Stimulated activated CD8-positive, alpha-beta memory T cell treated with anti-CD3 and anti-CD28 coated beads, Interleukin-2, amount 100 ng/mL, for 1 hour (primary cell): ENCODE measurements at regions not wholly inside any gene's neighbourhood (a gene's known extent, or its start where the extent isn't known, plus 50 kb on each side); places are given as distances from the start of the nearest gene placed in this dataset.

Source experiments
- DNase-seq, 2 donors: peaks; one replicate each; pipeline ENCODE4 v3.0.0-alpha.2; 2020; ENCODE audit warnings: low read depth in 2 of 2

DNA sequence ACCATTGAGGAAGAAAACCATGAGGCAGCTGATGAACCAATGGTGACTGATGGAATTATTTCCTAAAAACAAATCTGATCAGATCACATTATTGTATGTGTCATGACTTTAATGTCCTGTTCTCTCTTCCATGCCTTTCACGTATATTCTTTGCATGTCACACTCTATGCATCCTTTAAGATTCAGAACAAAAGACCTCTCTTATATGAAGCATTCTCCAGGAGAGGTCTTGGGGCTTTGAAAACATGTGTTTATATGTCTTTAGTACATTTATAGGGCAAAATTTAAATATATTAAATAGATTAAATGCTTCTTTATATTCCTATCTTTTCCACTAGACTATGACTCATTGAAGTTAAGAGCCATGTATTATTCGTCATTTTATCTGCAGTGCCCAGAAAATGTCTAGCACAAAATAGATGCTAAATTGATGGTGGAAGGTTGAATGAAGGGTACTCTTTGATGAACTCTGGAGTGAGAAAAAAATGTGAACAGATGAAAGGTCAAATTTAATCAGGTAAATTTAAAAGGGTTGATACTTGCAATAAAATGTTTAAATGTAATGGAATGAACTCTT is 196.3 kb downstream of the PSAT1 start:
- DNase-seq: no peak

DNA sequence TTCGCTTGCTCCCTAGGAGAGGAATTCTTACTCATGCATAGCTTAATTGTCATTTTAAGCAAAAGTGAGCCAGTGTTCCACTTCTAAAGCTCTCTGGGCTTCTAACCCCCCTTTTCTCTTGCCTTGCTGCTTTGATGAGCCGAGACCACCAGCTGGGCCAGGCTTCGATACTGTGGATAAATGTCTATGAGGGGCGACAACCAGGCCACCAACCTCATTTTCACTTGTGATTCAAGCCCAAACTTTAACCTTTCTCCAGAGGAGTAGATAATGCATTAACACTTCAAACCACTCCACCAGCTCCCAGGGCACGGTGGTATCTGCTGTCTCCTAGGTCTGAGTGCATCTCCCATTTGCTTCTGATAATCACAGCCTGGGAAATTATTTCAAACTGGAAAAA is 205.6 kb downstream of the PSAT1 start:
- no peak for DNase-seq

DNA sequence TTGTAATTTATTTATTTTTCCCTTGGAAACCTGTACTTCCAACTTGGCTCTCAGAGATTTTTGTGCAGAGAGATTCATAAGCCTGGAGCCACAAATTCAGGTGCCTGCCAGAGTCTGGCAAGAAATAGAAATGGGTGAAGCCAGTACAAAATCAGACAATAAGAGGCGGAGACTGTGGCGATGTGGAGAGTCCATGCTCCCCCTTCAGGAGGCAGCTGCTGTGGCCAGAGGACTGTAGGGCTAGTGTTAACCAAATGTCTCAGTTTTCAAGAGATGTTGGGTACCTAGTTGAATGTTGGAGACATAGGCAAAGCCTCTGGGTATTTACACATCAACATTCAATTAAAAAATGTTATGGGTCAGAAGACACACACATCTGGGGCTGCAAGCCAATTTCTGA is 208.6 kb downstream of the PSAT1 start:
- no peak for DNase-seq

DNA sequence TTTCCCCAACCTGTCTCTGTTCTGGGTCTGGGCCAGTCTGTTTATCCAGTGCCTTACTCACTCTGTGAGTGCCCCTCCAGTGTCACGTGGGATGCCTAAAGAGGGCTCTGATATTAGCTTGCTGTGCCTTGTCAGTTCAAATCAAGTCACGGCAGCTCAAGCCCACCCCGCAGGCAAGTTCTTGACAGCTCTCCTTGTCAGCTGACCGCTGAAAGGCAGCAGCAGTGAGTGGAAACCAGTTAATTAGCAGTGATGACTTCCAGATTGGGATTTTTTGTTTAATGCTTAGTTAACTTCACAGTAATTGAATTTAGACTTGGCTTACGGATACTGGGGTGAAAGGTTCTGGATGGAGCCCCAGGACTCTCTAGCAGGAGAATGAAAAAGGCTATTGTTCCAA is 210.1 kb downstream of the PSAT1 start:
- DNase-seq: no peak

DNA sequence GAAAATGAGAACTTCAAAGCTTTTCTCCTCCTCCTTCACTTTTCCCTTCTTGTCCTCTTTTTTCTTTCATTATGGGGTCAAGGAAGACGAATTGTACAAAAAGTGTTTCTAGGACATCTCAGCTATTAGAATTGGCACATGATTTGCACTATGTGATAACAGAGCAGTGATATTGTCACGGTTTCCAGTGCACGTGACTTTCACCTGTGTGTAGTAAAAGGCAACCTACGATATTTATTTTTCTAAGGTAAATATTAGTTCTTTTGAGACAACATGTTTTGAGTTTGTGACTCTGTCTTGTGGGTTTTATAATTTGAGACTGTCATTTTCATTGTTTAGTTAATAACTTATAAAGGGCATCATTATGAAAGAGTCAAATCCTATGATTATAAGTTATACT is 213.1 kb downstream of the PSAT1 start:
- DNase-seq: no peak

DNA sequence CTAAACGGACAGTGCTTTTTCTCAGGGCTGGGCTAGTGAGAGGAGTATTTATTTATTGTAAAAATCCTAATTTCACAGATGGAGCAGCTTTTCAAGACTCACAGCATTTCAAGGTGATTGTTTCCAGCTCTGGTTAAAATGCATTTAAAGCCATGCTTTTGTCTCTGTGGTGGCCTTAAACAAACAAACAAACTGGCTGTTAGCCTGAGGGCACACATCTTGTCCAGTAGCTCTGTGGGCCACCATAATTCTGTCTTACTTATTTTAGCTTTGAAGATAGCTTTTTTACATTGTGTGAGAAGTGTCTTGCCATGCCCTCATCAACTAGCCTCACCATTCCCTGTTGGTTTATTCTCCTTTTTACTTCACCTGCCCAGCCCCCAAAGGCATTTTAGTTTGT is 218.2 kb downstream of the PSAT1 start:
- no peak for DNase-seq

DNA sequence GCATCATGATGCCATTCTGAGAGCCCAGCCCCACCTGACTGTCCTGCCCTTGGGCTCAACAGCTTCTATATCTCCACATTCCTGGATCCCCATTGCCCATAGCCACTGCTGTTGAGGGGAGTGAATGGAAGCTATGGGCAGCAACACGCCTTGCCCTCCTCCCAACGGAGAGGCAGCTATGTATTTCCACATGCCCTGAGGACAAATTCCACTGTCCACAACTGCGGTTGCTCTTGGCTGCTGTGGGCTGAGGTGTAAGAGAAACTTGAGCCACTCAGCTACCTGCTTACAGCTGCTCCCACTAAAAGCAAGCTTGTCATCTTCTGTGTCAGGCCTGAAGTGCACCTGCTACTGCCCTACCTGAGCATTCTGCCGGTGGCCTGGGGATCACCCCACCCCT is 222.9 kb downstream of the PSAT1 start:
- no peak for DNase-seq

DNA sequence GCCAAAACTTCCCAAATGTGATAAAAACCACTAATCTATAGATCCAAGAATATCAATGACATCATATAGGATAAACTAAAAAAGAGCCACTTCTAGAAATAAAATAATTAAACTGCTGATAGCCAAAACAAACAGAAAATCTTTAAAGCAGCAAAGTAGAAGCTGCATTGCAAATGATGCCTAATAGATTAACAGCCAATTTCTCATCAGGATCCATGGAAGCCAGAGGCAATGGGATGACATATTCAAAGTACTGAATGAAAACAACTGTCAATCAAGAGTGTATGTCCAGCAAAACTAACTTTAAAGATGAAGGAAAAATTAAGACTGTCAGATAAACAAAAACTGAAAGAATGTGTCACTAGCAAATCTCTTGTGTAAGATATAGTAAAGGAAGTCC is 224.8 kb downstream of the PSAT1 start:
- no peak for DNase-seq

DNA sequence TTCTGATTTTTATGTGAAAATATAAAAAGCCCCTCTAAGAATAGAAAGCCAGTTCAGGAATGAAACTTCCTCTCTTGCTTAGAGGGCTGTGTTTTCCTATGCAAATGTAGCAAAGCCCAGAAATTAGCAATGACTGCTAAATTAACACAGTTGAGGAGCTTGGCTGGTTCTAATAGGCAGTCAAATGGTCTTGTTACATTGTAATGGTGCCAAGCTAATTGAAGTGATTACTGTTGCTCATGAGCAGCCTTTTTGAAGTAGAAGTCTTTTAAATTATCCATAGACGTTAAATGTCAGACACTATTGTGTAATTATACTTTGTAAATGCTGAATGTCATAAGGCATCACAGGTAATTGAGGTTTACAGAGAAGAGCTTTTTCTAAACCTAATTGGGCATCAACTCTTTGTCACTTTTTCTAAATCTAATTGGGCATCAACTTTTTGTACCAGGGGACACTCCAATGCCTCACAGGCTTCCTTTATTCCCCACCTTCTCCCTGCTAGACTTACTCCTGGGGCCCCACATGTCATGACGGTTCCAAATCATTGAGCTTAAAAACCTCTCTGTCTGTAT is 229.1 kb downstream of the PSAT1 start:
- DNase-seq: no peak

DNA sequence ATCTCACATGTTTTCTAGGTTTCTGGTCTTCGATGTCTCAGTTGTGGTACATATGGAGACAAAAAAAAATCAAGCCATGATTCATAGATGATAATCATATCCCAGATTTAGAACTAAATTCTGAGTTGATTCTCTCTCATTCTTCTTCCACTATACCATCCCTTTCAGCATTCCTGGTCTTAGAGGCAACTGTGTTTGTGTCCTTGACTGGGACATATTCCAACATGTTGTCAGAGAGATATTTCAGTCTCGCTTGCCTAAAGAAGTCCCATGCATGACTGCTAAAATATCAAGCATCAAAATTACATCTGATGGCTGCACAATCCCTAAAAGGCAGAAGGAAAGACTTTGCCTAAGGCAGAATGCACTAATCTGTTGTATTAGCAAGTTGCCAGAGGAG is 236.6 kb downstream of the PSAT1 start:
- no peak for DNase-seq

DNA sequence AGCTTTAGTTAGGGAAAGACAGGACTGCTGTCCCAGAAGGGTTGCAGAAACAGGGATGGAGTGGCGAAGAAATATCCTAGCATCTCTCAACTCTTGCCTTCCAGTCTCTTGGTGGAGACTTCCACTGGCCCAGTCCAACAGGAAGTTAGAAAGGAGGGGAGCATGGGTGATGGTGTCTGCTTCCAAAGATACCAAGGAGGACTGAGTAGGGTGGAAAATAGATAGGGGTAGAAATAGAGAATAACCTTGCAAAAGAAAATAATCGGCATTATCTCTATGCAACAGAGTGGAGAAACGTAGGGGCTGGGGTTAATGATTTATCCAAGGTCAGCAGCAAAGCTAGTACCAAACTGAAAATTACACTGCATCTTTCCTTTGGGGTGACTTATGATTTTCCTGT is 242.3 kb downstream of the PSAT1 start:
- DNase-seq: no peak

DNA sequence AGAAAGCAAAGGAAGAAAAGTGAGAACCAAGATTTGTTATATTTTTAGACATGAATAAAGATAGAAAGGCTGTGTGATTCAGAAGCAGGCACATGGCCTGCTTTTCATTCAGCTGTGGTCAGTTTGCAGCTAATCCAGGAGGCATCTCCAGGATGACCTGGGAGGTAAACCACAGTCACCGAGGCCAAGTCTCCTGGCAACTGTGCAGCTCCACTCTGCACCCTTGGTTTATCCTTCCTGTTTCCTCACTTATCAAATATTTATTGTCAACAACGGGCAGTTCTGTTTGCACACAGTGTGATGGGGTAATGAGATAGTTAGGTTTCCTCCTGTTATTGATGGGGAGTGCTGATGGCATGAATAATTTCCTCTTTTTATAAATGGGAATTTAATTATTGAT is 243.0 kb downstream of the PSAT1 start:
- DNase-seq: no peak

DNA sequence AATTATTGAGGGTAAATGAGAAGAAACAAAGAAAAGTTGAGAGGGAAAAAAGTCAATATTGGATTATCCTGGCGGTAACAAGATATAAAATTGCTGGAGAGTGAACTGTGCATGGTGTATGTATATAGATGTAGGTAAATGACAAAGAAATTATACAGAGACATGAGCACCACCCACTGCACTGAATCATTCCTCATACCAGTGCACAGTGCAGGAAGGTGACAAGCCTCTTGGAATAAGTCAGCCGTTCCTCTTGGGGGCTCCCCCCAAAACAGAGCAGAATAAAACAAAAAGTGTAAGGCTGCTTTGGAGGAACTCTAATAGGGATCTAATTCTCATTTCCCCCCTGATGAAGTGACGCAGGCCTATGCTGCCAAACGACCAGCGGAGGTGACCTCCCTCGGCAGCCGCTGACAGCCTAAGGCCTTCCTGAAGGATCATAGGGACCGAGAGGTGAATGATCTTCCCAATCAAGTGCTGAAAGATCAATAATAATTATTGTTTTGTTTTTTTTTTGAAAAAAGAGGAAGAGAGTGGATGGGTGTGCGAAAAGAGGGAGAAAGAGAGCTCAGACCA is 245.0 kb downstream of the PSAT1 start:
- DNase-seq: no peak

DNA sequence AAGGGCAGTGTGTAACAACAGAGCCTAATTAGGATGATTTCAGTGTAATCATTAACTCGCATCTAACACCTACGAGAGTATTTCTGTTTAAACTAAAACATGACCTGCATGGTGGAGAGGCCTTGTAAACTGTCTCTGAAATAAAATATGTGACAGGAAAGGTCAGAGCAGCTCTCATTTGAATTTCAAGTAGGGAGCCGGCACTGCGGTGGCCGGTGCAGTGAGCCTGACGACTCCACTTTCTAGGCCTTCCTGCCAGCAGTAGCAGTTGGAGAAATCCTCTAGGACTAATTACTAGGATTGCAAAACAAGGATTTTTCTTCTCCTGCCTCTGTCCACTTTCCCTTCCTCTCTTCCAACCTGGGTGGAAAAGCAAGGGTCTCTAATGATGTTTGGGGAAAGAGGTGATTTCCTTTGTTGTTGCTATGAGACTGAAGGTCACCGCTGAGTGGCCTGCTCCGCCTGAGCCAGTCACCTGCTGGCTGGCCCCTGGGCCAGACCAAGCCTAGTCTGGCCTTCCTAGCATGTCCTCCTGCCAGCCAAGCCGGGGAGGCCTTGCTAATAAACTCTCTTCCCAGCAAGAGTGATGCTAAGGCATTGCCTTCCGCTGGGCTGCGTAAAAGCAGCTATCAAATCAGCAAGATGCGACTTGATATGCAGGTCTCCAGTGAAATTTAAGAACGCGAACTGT is 245.7 kb downstream of the PSAT1 start:
- DNase-seq: no peak

DNA sequence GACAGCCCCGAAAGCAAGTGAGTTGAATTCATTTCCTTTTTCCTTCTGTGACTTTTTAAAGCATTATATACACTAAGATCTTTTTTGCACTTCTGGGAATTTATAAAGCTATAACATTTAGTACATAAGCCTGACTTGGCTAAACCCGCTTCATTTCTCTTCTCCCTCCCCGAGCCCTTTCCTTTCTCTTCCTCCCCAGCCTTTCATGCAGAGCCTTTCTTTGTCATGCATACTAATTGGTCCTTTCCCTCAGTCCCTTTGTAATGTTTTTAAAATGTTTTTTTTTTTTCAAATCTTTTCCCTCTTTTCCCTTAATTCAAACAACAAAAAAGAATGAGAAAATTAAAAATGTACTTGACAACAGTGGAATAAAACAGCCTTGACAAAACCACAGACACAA is 246.4 kb downstream of the PSAT1 start:
- DNase-seq: no peak

DNA sequence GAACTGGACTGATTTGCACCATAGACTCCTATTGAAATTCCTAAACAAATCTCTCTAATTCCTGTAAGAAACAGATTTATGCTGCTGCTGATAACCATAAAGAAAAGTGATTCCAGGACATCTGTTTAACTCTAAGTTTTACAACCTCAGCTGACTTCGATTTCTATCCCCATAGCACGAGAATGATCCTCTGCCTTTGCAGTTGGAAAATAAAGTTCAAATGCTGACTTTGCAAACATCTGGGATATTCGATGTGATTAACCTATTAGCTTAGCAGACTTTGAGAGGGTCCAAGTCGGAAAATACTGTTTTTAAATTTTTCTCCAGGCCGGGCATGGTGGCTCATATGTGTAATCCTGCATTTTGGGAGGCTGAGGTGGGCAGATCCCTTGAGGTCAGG is 247.3 kb downstream of the PSAT1 start:
- no peak for DNase-seq

DNA sequence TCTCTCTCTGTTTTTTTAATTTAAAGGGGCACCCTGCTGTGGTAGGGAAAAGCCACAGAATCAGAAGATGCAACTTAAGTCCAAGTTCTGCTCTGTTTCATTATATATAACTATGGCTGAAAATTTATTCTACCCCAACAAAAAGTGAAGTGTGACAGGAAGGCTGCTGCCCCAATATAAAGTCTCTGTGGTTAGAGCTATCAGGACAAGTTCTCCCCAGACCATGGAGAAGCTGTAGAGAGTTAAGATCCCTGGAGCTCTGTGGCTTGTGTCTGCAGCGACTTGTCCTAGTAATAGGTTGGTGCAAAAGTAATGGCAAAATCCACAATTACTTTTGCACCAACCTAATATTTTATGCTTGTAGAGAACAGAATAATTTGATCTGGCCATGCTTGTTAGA is 250.9 kb downstream of the PSAT1 start:
- no peak for DNase-seq

DNA sequence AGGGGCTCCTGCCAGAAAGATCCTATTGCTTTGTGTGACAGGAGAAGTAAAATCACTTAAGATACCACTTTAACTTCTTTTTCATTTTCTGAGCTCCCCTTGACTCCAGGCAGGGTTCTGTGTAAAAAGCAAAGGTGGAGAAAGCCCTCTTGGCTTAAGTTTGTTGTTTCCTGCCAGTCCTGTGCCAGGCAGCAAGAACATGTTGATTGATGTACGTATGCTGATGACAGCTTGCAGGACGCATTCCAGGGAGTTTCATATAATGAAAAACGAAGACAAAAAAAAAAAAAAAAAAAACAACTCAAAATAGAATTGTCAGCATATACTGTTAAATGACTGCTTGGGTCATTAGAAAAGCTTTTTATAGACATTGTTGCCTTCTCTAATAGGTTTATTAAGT is 251.7 kb downstream of the PSAT1 start:
- no peak for DNase-seq

DNA sequence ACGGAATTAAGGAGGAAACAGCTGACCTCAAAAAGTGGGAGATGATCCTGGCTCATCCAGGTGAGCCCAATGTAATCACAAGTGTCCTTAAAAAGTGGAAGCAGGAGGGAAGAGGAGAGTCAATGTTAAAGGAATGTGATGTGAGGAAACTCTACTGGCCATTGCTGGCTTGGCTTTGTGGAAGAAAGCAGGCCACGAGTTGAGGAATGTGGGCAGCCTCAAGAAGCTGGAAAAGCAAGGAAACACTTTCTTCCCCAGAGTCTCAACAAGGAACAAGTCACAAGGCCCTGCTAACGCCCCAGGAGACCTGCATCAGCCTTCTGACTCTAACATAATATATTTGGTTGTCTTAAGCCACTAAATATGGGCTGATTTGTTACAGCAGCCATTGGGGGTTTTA is 252.8 kb downstream of the PSAT1 start:
- DNase-seq: no peak

DNA sequence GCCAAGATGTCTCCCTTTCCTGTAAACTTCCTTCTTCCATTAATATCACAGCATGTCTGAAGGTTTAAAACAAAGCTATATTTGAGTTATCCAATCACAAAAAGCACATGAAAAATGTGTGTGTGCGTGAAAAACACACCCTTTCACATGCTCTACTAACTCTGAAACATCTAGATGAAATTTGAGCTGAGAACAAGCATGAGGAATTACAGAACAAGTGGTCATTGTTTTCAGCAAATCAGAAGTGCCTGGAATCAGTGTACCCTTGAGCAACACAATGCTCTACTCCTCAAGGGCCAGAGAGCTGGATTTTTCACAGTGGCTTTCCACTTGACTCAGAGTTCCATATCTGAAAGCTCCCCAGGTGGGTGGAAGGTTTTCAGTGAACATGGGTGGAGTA is 255.9 kb downstream of the PSAT1 start:
- no peak for DNase-seq

DNA sequence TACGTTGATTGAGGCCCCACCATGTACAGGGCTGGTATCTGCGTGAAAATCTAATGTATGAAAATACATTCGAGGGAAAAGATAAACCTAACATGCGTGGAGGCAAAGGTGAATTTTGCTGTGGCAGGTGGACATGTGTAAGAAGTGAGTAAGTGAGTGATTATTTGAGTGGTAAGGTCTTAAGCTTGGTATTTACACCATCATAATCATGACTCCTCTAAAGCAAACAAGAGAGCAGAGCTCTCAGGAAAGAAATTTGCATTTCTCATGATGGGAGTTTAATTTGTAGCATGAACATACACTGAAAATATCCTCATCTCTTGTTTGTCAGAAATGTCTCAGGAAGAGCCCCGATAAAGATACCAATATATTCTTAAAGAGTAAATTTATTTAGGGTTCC is 260.6 kb downstream of the PSAT1 start:
- no peak for DNase-seq

DNA sequence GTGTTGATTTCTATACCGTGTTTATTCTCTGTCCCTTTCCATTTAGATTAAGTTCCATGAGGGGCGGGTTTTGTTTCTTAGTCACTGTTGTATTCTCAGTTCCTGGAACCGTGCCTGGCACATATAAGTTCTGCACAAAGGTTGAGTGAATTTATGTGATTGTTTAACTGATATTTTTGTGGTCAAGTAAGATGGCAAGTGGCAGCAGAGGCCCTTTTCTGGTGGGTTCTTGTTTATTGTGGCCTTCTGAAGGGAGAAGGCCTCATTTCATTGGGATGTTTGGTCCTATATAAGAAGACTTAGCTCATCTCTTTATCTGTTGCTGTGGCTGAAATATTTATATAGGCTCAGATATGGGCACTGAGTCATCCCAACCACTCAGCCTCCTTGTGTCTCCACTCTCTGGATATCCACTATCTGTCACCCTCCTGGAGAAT is 262.5 kb downstream of the PSAT1 start:
- DNase-seq: no peak

DNA sequence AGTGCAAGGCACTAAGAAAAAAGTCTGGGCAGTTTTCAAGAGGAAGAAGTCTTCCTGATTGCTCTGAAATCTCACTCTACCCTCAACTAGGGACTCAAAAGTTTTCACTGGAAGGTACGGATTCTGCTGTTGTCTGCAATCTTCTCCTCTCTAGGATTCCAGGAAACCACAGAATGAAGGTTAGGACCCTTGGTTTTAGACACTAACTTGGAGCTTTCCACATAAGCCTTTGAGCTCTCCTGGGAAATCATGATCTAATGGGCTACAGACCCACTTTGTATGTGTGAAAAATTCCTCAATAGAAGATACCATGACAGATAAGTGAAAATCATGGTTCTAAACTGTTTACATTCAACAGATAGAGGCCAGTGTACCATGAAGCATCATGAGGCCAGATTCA is 265.1 kb downstream of the PSAT1 start:
- DNase-seq: no peak
